HepG2 (cell line): ENCODE measurements at regions not wholly inside any gene's neighbourhood (a gene's known extent, or its start where the extent isn't known, plus 50 kb on each side); places are given as distances from the start of the nearest gene placed in this dataset.

ENCODE experiments used
- ATAD3A ChIP-seq: sonication (generic); formaldehyde crosslinking; IDR thresholded peaks from 2 replicates; pipeline ENCODE4 v1.4.0; 2020; ENCODE audit warnings: missing genetic modification reagents
- CBX1 ChIP-seq: IDR thresholded peaks from one replicate; pipeline ENCODE4 v1.6.1; 2016; ENCODE audit warnings: antibody characterized with exemption, low read depth
- DZIP1 ChIP-seq: sonication (generic); formaldehyde crosslinking; IDR thresholded peaks from 2 replicates; pipeline ENCODE4 v1.5.0; 2020; ENCODE audit warnings: mild to moderate bottlenecking, missing genetic modification reagents
- FOXK2 ChIP-seq: fragments of 450-650 bp; IDR thresholded peaks from 2 replicates; pipeline ENCODE4 v1.6.1; 2016
- HDAC1 ChIP-seq: sonication (generic); formaldehyde crosslinking; IDR thresholded peaks from 2 replicates; pipeline ENCODE4 v1.5.1; 2020; ENCODE audit warnings: mild to moderate bottlenecking, missing genetic modification reagents
- MIXL1 ChIP-seq: IDR thresholded peaks from 2 replicates; pipeline ENCODE4 v1.6.1; 2016
- NBN ChIP-seq: fragments of 450-650 bp; conservative IDR thresholded peaks from 2 replicates; pipeline ENCODE4 v1.6.1; 2017
- NKX3-1 ChIP-seq: sonication (generic); formaldehyde crosslinking; IDR thresholded peaks from 2 replicates; pipeline ENCODE4 v1.5.0; 2020; ENCODE audit warnings: missing genetic modification reagents
- PRDM15 ChIP-seq: sonication (generic); formaldehyde crosslinking; IDR thresholded peaks from 2 replicates; pipeline ENCODE4 v1.4.0; 2020; ENCODE audit warnings: missing genetic modification reagents
- PRPF4 ChIP-seq: fragments of 200-400 bp; formaldehyde crosslinking; IDR thresholded peaks from 2 replicates; pipeline ENCODE4 v1.6.1; 2016; ENCODE audit warnings: low read length, low read depth; ENCODE audit not compliant: poor library complexity, severe bottlenecking
- U2AF1 ChIP-seq: fragments of 200-400 bp; formaldehyde crosslinking; optimal IDR thresholded peaks from 2 replicates; pipeline ENCODE3; 2017; ENCODE audit warnings: mild to moderate bottlenecking, low read depth, low read length
- ZBTB2 ChIP-seq: sonication (generic); formaldehyde crosslinking; IDR thresholded peaks from 2 replicates; pipeline ENCODE4 v1.8.0; 2022; ENCODE audit warnings: low read depth, missing genetic modification reagents
- ZNF160 ChIP-seq: sonication (generic); formaldehyde crosslinking; IDR thresholded peaks from 2 replicates; pipeline ENCODE4 v1.8.0; 2022; ENCODE audit warnings: mild to moderate bottlenecking, inconsistent platforms, missing genetic modification reagents
- ZNF280D ChIP-seq: sonication (generic); formaldehyde crosslinking; IDR thresholded peaks from 2 replicates; pipeline ENCODE4 v1.5.1; 2020; ENCODE audit warnings: mild to moderate bottlenecking, missing genetic modification reagents
- ZNF670 ChIP-seq: sonication (generic); formaldehyde crosslinking; IDR thresholded peaks from 2 replicates; pipeline ENCODE4 v1.8.0; 2022; ENCODE audit warnings: mild to moderate bottlenecking, missing genetic modification reagents, borderline replicate concordance

- TF ChIP-seq ZNF280D (CRISPR knock-in tag) (no peak), HDAC1 (CRISPR knock-in tag) (peak; percentile 74), NBN (no peak), NKX3-1 (CRISPR knock-in tag) (no peak), CBX1 (no peak), ZNF670 (CRISPR knock-in tag) (no peak), ATAD3A (CRISPR knock-in tag) (no peak), DZIP1 (CRISPR knock-in tag) (no peak), U2AF1 (no peak), ZNF160 (CRISPR knock-in tag) (no peak), PRDM15 (CRISPR knock-in tag) (no peak), PRPF4 (no peak), FOXK2 (no peak), MIXL1 (CRISPR knock-in tag) (peak; percentile 36; the same call in 1 of the 2 replicates), ZBTB2 (CRISPR knock-in tag) (no peak)
These were observed 53.3 kb upstream of the PSD2 start (continued) for GRCh38 chr5:139742173-139742903.
